Hematopoietic multipotent progenitor cell treated with erythropoietin and hydrocortisone succinate and interleukin-3 and kit ligand, for 4 days (in vitro differentiated cells): ENCODE measurements at regions not wholly inside any gene's neighbourhood (a gene's known extent, or its start where the extent isn't known, plus 50 kb on each side); places are given as distances from the start of the nearest gene placed in this dataset.

Experiments
- DNase-seq: peaks from one replicate; pipeline ENCODE4 v3.0.0-alpha.2; 2015

DNA sequence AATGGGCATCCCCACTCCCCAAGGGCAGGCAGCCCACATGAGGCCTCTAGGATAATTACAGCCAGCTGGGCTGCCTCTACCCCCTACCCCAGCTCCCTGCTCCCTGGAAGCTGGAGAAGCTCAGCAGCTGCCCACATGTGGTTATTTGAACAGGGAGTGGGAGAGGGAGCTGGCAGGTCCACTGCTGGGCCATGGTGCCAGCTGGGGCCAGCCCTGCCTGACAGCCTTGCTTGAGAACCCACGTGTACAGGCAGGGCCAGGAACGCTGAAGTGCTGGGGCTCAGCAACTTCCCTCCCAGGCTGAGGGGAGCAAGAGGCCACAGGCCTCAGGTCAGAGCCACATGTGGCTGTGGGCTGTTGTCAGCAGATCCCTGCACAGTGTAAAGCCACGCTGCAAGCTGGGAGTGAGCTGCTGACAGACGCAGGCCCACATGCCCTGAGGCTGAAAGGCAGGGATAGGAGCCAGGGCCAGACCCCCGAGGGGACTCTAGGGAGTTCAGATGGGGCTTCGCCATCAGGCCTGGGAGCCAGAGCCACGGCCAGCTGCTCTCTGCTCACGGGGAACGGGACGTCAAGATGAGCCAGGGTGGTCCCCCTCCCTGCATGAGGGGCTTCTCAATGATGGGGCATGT lies 129.0 kb downstream of the SYF2 start:
- no peak for DNase-seq

DNA sequence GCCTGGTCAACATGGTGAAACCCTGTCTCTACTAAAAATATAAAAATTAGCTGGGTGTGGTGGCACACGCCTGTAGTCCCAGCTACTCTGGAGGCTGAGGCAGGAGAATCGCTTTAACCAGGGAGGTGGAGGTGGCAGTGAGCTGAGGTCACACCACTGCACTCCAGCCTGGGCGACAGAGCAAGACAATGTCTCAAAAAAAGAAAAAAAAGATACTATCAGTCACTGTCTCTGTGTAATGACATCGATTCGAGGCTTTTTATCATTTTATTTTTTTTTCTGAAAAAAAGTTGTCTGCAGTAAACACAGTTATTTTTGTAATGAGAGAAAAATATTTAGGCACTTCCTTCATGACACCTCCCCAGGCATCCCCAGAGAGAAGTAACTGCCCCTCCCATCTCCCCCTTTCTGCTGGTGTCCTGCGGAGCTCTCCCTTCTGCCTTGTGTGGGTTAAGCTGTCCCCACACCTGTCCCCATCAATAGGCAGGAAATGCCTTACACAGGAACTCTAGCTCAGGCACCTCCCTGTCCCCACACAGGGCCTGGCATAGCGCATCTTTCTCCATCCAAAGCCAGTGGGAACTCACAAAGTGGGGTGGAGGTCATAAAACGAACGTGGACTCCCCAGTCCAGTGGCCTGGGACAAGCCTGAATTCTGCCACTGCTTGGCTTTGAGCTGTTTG lies 132.0 kb downstream of the SYF2 start:
- DNase-seq: no peak

DNA sequence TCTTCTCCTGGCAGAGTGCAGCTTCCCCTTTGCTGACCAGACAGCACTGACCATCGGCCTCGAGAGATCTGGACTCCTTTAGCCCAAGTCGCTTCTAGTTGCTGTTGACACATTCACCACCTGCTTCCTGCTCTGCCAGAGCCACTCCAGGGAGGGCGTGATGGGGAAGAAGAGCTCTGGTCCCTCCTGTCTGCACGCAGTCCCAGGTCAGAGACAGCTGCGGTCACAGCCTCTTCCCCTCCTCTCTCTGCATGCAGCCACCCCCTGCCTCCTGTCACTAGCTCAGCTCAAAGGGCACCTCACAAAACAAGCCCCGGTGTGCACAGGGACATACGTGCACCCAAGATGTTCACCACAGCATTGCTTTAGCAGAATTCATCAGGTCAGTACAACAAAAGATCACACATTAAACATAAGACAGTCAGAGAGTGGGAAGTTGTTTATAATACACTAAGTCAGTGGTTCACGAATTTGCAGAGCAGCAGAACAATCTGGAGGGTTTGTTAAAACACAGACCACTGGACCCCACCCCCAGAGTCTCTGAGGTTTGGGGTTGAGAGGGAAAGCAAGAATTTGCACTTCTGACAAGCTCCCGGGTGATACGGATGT lies 132.9 kb downstream of the SYF2 start:
- DNase-seq: peak; percentile 72

DNA sequence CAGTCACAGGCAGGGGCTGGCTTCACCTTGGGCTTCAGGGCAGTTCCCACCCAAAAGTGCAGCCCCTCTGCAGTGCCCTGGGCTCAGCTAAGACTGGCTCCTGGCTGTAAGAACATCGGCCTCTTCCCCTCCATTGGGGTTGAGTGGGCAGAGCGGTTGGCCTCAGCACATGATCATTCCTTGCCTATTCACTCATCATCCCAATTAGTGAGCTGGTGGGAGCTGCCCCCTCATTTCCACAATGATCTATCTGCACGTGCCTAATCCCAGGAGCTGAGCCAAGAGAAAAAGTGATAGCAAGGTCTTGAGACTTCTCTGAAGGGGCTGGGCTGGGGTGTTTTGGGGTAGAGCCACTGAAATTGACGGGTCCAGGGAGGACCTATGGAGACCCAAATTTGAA lies 133.6 kb downstream of the SYF2 start:
- DNase-seq: no peak

DNA sequence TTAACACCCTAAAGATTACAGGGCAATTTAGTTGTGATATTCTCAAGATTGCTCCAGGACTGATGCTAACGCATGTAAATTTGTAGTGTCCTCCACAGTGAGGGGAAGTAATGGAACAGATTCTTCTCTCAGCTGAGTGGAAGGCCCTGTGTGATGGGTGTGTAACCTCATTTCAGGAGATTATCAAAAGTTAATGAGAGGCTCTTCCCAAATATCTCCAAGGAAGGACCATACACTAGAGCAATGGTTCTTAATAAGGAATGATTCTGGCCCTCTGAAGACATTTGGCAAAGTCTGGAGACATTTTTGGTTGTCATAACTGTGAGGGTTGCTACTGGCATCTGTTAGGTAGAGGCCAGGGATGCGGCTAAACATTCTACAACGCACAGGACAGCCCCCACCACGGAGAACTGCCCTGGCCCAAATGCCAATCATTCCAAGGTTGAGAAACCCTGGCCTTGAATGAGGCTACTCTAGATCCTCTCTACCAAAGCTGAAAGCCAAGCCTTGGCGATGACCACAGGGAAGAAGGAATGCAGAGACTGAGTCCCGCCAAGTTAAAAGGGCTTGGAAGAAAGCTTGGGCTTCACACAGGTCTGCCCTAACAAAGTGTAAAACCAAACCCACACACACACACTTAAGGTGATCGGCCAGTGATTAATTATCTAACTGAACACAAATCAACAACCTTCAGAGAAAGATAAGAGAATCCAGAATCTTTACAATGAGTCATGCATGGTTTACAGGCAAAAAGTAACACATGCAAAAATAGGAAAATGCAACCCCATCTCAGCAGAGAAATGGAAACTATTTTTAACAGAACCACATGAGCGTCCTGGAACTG lies 135.8 kb downstream of the SYF2 start:
- DNase-seq: no peak

DNA sequence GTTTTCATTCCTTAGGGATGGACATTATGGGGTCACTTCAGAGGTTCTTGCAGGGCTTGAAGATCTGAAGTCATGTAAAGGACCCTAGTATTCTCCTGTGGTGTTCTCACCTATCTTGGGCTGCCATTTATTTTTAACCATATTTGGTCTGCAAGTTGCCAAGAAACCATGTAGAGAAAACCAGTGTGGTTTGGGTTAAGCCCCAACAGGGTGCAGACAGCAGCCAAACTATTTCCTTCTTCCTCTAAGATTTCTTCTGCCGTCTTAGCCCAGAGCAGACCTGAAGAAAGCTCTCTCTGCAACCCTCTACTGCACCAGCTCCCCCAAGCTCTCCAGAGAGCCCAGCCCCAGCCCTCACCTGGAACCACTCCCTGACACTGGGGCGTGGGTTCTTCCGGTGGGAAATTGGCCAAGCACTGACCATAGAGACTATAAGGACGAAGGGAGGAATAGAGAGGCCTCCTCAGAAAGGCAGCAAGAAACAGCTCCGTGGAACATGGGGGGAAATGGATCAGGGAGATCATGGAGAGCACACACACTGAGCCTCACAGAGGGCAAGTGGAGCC lies 136.6 kb downstream of the SYF2 start:
- DNase-seq: peak; percentile 48

DNA sequence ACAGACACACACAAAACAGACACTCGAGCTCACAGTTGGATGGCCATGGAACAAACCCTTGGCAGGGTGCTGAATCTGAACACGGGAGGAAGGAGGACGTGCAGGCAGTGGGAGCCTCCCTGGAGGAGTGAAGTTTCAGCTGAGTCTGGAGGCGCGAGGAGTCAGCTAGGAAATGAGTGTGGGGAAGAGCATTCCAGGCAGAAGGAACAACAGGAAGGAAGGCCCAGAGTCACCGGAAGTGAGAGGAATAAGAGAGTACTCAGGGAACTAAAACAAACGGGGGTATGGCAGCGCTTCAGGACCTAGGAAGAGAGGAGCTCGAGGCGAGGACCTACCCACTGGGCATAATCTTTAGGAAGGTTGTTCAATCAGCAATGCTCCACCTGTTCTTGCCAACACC lies 137.3 kb downstream of the SYF2 start:
- DNase-seq: no peak

DNA sequence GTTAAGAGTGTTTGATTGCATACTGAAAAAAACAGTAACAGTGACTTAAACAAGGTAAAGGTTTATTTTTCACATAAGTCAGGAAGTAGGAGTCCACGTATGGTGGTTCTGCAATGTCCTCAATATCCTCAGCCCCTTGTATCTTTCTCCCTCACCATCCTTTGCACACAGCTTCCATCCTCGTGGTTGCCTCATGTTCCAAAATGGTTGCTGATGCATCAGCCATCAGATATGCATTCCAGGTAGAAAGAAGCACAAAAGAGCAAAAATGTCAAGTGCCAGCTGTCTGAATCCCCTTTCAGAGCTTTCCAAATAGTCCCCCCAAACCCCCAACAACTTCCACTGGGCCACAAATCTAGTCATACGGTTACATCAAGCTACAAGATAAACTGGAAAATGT lies 138.1 kb downstream of the SYF2 start:
- DNase-seq: no peak

DNA sequence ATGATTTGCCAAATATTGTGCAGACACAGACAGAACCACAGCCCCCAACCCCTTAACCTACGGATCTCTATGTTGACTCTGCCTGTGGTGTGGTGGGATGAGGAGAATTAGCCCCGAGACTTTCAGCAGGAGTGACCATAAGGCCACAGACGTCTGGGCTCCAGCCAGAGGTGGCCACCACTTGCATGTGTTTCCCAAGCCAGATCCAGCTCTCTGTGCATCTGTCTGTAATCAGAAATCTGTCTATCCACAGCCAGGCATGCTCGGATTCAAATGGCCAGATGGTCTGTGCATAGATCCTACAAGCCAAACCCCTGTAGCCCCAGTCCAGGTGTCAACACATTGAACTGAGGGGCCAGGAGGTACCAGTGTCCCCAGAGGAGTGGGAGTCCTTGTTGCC lies 140.6 kb downstream of the SYF2 start:
- no peak for DNase-seq

DNA sequence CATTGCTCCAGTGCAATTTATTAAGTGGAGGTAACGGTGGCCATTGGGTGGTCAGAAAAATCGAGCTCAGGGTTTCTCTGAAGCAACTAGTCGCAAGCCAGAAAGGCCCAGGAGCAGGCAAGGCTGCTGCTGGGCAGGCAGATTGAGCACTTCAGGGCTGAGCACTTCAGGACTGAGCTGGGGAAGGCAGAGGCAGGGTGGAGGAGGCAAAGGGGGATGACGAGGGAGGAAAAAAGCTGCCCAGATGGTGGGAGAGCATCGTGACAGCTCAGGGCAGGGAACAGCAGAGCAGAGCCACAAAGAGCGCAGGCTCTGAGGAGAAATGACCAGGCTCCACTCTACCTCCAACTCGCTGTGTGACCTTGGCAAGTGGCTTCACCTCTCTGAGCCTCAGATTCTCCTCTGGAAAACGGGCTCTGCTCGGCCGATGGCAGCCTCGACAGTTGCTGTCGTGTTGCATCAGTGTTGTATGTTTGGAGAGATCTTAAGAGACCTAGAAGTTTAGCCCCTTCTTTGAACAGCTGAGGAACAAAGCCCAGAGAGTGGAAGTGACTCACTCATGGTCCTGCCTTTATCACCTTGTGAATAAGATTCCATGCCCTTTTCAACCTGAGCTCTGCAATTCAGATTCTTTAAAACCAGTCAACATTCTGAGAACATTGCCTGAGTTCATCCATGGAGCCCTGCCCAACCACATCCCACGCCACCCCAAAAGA lies 141.4 kb downstream of the SYF2 start:
- DNase-seq: no peak

DNA sequence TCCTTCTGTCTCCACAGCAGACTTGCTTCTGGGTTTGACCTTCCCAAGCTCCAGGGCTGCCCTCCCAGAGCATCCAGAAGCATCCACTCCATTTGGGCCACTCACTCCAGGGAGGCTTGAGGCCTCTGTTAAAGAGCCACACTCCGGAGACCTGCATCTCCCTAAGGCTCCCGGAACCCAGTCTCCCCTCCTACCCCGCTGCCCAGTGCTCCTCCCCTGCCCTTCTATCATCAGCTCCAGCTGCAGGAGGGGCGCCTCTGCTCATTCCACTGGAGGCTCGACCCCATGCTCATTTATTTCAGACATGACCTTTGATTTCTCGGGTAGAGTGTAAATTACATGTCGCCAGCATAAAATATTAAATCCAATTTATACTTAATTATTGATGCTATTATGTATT lies 142.5 kb downstream of the SYF2 start:
- no peak for DNase-seq

DNA sequence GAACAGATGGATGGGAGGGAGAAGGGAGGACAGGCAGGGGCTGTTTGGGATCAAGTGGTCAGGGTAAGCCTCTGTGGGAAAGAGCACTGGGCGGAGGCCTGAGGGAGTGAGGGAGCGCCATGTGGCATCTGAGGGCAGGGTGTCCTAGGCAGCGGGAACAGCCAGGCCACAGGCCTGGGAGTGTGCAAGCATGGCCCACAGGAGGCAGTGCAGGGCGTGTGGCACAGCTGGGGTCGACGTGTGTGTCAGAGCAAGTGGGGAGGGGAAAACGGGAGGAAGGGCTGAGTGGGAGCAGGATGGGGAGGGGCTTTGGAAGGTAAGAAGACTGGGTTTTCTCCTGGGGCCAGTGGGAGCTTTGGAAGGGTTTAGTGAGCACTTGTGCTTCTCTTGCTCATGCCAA lies 143.4 kb downstream of the SYF2 start:
- no peak for DNase-seq

DNA sequence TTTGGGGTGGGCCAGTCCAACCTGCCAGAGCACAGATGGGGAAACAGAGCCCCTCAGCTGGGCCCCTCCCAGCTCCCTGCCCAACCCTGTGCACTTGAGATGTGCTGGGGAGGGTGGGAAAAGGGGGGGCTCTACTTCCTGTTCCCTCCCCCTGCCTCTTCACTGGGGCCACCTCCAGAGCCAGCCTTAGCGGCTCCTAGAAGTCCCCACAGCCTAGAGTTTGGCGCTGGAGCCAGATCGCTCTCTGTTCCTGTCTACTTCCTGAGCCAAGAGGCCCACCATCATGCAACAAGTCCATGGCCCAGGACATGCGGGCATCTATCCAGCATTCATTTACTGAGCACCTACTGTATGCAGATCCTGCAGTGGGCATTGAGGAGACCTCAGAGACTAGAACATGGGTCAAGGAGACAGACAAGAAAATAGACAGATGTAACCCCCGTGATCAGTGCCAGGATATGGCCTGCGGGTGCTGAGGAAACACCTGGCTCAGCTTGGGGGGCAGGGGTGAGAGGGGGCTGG lies 144.1 kb downstream of the SYF2 start:
- no peak for DNase-seq

DNA sequence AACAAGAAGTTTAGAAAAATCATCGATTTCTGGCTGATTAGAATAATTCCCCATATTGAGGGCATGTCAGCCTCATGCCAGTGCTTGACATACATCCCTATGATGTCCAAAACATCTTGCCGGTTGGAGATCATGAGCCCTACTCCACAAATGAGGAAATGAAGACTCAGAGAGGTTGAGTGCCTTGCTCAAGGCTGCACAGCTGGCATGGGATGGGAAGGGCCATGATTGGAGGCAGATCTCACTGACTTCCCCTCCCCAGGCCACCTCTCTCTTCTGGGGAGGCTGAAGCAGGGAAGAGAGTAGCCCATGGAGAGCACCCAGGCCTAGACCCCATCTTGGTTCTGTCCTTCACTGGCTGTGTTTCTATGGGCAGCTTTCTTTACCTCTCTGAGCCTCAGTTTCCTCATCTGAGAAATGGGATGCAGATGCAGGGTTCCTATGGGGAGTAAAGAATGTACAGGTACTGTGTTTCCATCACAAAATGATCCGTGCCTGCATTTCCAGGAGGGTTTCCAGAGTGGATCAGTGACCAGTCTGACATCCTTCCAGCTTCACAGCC lies 145.7 kb downstream of the SYF2 start:
- no peak for DNase-seq

DNA sequence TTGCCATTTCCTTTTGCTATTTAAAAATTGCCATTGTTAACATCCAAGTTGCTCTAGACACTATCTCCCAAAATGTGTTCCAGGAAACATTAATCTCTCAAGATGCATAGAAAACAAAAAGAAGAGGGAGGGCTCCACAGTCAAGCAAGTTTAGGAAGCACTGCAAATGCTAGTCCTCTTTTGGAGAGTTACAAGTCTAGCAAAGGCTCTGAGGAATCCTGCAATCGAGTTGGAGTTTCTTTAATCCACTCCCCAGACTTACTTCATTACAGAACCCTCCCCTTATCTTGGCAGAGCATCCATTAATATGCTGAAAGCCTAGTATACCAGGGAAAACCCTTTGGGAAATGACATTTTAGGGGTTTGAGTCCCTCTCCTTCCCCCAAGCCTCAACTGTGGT lies 147.9 kb downstream of the SYF2 start:
- no peak for DNase-seq

DNA sequence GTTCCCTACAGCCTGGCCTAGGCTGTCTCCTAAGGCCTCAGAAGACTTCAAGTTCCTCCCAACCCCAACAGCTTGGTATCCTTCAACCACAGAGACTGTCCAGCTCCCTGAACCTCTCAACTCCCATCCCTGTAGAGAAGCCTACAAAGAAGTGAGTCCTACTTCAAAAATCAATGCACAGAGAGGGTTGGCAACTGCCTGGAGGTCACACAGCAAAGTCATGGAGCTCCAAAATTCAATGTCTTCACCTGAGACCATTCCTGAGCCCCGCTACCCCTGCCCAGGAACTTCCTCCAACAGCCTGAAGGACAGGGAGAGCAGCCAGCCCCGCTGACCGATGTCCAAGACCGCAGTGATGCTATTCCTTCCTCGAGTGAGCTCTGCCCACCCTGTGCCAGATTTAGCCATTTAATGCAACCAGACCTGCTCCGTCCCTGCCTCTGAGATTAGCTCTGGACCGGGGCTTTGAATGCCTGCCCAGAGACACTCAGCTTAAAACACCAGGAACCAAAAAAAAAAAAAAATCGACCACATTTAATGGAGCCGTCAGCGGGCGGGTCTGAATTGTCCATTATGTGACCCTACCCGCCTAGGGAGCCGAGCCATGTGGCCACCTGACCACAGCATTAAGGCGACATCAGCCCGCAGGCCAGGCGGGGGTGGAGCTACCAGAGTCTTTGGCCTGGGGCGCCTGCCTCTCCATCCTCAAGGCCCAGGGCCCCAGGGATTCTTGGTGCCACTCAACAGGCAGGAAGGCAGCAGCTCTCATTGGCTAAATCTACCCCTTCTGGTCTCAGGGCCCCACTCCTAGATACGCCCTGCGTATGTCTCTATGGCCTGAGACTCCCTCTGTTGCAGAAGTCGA lies 148.6 kb downstream of the SYF2 start:
- no peak for DNase-seq

DNA sequence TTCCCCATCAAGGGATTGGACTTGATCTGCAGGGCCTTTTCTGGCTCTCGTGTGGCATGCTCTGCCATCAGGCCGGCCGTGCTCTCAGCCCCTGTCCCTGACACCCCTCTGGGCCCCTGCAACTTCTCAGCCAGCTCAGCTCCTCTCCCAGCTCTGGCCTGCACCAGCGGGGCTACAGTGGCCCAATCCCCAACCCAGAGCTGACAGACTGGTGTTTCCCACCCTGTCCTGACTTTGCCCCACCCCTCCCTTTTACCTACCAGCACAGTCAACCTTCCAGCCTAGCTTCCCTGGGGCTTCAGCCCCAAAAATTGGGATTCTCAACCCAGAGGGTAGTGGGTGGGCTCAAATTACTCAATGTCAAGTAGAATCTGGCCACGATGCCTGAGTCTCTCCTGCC lies 149.3 kb downstream of the SYF2 start:
- no peak for DNase-seq

DNA sequence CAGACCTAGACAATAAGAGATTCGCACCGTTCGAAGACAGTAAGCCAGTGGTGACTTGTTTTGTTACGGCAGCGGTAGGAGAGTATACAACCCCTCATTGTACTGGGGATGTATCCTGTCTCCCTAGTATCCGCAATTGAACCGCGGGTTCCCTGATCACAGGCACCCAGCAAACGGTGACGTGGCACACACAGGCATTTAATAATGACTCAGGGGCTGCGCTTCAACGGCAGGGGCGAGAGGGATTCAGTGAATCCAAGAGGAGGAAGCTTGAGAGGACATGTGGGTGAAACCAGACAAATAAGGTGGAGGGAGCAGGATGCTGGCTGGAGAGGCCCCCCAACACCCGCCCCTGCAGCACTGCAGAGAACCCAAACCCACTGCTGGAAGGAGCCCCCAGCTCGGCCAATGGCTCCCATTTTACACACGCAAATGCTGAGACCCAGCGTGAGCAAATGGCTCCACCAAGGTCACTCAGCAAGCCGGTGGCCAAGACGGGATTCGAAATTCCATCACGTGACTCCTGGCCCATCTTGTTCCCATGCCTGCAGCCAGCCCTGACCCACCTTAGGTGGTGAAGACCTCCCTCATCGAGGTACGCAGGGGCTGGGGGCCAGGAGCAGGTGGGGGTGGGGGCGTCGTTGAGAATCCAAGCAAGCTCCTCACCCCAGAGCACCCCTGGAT lies 149.9 kb downstream of the SYF2 start:
- no peak for DNase-seq

DNA sequence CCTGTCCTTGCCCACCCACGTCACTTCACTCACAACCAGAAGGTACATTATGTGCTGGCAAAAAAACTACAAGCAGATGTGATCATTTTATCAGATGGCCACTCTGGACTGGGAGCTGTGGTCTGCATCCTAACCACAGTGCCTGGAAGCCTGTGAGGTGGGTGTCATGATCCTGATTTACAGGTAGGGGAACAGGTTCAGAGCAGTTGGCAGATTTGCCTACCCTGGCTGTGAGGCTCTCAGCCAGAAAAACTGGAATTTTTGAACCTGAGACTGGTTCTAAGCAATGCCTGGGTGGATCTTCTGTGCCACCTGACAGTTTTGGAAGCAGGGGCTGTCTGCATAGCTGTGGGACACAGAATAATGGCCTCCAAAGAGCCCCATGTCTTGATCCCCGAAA lies 150.8 kb downstream of the SYF2 start:
- DNase-seq: no peak
